NCI-H526 treated with DMSO at 0.1 percent for 48 hours (cell line): ENCODE measurements at regions not wholly inside any gene's neighbourhood (a gene's known extent, or its start where the extent isn't known, plus 50 kb on each side); places are given as distances from the start of the nearest gene placed in this dataset.

Experiments used
- DNase-seq: peaks from one replicate; lab custom pipeline; 2025; lab: John Stamatoyannopoulos, UW

DNA sequence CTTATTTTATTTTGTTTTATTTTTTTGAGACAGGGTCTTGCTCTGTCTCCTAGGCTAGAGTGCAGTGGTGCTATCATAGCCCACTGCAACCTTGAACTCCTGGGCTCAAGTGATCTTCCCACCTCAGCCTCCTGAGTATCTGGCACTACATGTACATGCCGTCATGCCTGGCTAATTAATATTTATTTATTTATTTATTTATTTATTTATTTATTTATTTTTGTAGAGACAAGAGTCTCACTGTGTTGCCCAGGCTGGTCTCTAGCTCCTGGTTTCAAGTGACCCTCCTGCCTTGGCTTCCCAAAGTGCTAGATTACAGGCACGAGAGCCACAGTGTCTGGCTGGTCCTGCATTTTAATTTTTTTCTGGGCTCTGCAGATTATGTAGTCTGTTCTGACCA is 84.9 kb upstream of the BCOR start:
- no peak for DNase-seq

DNA sequence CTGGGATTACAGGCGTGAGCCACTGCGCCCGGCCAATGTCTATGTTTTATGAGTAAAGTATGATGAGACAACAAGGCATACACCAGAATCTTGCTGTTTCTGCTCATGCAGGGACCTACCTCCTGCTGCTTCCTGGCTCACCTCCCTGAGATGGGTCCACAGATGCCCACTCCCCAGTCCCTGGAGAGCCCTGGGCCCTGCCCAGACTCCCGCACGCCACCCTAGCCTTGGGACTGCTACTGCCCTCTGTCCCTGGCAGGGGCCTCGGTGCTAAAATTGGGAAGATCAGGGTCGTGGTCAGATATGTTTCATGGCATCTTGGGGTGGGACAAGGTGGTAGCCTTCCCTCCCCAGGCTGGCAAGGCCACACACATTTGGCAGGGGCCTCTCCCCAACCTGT is 84.3 kb upstream of the BCOR start:
- no peak for DNase-seq

DNA sequence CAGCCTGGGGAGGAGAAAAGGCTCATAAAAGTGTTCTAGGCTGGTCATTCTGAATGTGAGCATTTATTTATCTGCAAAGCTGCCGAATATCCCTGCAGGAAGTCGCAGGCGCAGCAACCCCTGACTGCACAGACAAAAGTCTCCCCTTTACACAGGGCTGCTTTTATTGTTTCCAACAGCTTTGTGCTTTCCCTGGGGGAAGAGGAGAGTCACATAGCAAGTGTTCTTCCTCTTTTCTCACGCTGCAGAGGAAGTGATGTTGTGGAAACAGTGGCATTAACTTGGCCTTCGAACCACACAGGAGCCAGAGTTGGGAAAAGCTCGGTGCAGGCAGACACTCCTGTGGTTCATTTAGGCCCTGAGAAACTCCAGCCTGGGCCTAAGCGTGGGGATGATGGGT is 81.5 kb upstream of the BCOR start:
- DNase-seq: no peak

DNA sequence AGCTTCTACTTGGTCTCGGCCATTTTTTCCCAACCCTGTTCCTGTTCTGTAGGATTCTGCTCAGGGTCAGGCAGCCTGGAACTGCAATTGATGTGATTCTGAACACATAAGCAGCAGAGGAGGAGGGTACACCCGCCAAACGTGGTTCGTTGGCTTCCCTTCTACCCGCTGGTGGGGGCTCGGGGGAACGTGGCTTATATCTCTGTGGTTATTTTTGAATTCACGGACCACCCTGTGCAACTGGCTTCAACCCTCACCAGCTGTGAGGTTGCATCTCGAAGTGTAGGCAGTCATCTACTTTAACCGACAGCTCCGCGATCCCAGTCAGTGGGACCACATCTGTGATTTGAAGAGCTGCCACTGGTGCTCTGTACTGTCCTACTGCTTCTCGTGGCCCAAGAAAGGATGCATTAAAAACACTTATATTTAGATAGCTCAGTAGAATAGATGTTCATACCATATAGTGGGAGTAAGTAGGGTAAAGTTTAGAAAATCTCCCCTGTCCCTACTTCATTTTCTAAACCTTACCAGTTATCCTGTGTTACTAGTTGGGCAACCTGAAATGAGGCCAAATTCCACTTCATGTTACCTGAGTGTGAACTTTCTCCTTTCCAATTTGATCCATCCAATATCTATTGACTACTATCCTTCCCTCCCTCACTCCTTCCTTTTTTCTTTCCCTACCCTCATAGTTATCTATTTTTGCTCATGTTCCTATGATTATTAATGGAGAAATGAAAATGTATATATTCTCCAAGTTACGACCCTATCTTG is 80.4 kb upstream of the BCOR start:
- DNase-seq: no peak

DNA sequence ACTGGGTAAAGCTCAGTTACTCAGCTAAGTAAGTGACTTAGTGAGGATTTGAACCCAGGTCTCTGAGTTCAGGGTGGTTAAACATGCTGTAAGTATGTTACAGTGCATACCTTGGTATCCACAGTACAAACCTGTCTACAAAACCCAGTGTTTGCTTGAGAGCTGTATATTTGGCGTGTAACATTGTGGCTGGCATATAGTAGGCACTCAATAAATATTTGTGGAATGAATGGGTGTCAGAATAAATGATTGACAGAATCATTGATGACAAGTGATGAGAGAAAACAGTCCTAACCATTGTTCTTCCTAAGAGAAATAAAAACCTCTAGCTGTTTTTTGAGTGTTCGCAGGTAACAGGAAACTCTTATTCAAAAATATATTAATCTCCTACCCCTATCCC is 79.7 kb upstream of the BCOR start:
- no peak for DNase-seq

DNA sequence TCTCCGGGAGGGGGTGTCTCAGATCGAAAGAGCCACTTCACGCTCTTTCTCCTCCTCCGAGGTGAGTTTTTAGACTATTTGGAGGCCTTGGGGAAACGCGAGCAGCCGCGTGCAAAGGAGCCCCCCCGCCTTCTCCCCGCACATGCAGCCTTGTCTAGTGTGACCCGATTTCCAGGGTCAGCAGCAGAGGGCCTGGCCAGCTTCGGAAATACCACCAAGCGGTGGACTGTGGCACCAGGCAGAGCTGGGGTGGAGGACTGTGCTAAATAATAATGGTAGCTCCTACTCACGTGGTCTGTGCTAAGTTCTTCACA is 79.3 kb upstream of the BCOR start:
- DNase-seq: no peak

DNA sequence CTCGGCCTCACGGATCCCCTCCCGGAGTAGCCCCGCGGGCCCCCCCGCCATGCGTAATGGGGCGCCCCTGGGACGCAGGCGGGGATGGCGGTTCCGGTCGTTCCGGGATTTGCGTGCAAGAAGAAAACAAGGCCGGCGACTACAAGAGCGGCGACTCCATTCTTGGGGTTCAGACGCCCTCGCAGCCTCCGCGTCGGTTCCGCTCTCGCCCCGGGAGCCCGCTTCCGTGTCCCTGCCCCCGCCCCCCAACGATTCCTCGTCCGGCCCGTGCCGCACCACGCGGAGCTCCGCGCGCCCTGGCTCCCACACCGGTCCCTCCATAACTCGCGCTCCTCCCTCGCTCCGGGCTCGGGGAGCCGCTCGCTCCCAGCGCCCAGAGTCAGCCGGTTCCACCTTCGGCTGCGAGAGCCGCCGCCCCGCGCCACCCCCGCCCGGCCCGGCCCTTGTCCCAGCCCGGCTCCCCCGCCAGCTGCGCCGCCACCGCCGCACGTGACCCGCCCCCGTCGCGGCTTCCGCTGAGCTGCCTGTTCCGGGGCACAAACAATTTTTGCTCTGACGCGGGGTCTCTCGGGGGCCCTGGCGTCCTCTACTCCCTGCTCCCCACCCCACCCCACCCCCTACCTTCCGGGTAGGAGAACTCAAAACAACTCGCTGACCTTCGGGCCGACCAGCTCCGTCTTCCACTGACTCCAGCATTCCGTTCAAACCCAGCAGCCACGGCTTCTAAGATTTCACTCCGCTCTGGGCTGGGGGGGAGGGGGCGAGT is 78.8 kb upstream of the BCOR start:
- no peak for DNase-seq

DNA sequence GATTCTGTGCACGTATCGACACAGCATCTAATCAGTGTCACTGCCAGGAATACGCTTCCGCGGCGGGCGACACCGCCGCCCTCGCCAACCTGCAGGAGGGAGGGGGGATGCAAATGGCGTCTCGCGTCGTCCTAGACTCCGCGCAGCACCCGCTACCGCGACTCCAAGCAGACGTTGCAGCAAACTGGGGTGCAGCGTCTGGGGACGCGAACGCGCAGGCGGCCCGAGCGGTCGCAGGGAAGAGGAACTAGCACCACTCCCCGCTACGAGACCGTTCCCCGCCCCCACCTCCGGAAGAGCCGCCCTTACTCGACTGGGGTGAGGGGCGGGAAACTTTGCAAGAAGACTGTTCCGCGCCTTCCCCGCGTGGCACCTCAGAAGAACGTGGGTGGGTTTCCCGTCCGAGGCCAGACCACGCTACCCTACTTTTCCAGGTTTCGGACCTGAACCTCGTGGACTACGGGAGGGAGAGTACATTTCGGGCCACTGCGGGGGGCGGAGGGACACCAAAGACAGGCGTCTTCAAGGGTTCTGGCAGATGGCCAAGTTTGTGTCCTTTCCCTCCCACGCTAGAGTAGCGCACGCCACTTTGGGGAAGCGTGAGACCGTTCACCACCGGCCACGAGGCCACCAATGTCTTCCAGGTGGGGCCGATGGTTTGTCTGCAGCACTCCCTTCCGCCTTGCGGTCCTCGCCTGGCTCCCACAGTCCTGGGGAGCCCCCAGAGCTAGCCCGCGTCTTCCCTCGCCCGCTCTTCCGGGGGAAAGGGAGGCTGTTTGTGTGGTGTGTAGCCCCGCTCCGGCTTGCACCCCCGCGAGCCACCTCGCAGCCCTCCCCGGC is 78.0 kb upstream of the BCOR start:
- DNase-seq: no peak

DNA sequence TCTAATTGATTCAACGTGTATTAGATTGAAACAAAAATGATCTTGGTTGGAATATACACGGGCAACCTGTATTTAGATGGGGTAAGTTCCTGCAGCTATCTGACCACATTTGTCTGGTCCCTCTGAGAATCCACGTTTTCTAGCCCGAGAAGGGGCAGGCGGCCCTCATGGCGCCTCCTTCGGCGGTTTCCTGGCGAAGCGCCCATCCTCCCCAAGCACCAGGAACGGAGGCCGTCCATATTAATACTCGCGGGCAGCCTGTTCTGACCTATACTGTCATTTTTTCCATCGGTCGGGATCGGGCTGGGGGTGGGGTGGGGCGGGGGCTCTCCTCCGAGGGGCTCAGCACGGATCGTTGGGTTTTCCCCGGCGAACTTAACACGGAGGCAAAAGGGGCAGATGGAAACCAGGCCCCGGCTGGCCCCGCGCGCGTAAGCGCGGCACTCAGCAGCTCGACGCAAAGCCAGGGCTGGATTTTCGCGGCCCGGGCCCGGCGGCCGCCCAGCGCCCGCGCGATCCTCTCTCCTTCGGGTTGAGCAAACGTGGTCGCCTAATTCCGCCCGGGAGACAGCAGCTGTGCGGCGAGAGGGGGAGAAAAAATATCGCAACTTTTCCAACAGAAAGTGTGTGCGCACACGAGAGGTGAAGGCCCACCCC is 77.2 kb upstream of the BCOR start:
- no peak for DNase-seq

DNA sequence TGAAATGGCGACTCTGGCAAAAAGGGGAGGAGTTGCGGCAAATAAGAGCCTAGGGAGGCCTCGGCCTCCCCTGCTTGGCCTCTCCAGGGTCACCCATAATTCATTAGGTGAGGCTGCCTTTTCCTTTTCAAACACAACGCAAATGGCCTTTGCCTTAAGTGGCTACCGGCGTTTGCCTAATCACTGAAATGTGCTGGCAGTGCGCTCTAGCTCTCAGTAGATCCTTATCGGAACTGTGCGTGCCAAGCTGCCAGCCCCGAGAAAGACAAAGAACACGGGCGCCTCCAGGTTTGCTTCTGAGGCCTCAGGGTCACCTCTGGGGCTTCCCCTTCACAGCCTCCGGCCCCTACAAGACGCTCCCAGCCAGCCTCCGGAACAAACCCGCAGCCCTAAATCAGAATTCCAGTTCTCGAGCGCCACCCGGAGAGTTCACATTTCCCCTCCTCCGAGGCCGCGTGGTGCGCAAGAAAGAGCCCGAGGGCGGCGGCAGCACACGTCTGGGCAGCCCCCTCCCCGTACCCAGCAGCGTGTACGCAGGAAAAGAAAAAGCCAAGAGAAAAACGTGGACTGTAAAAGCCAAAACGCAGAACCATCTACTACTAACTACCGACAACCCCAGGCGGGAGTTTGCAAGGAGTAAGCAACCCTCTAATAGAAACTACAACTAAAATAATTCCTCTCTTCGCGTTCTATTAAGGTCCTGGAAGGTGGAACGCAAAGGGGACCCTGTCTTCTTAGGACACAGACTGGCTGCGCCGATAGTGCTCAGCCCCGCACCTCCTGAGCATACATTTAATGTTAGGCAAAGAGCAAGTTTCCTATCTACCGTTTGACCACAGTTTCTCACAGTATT is 76.5 kb upstream of the BCOR start:
- DNase-seq: no peak

DNA sequence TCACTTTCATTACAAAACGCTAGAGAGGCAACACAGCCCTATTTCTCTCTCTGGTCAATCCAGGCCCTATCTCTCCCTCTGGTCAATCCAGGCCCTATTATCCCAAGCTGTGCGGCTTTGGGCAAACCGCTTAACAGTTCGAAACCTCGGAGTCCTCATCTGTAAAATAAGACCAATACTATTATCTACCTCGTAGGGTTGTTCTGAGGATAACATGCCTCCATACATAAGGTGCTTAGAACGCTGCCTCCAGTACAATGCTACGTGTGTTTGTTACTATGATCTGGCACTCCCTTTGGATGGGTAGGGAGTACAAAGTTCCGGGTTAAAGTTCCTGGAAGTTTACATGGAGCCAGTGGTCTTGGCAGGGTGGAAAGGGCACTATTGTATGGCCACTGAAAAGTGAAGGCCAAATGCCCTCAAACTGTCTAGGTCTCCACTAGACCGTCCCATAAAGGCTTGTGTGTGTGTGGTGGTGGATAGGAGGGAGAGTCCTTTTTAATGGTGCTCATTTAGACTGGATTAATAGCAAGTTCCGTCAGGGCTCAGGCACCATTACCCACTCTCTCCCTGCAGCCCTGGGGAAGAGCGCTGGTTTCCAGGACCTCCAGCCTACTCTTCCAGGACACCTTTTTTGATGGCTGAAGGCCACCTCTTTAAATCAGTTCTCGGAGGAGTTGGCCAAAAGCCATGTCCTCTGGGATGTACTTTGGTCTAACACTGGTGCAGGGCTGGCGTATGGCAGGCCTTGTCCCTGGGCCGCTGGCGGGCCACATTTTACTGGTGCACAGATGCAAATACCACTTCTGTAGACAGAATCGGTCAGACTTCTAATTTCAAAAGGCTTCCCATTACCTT is 75.6 kb upstream of the BCOR start:
- no peak for DNase-seq

DNA sequence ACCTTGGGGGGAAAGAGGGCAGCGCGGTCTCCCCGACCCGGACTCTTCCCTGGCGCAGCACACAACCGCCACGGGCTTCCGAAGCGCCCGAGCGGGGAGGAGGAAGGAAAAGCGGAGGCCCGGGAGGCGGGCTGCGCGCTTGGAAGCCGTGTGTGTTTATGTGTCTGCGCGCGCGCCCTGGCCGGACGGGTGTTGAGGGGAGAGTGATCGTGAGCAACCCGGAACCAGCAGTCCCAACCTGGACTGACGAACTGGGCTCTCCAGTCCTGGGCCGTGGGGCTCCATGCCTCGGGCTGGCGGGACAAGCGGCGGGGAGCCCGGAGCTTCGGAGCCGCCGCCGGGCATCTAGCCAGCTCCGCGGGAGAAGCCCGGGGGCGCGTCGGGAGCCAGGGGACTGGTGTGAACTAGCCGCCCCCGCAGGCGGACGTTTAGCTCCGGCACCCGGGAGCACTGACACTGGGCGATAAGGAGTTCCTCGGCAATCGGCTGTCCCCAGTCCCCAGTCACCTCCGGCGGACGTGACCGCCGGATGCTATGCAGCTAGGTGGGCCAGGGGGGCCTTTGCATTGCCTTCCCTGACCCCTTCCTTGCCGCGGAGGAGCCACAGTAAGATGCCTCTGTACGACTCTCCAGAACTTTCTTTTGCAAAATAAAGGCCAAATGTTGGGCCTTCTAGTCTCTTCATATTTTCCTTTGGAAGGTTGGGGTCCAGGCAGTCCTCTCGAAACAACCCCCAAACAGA is 74.8 kb upstream of the BCOR start:
- no peak for DNase-seq

DNA sequence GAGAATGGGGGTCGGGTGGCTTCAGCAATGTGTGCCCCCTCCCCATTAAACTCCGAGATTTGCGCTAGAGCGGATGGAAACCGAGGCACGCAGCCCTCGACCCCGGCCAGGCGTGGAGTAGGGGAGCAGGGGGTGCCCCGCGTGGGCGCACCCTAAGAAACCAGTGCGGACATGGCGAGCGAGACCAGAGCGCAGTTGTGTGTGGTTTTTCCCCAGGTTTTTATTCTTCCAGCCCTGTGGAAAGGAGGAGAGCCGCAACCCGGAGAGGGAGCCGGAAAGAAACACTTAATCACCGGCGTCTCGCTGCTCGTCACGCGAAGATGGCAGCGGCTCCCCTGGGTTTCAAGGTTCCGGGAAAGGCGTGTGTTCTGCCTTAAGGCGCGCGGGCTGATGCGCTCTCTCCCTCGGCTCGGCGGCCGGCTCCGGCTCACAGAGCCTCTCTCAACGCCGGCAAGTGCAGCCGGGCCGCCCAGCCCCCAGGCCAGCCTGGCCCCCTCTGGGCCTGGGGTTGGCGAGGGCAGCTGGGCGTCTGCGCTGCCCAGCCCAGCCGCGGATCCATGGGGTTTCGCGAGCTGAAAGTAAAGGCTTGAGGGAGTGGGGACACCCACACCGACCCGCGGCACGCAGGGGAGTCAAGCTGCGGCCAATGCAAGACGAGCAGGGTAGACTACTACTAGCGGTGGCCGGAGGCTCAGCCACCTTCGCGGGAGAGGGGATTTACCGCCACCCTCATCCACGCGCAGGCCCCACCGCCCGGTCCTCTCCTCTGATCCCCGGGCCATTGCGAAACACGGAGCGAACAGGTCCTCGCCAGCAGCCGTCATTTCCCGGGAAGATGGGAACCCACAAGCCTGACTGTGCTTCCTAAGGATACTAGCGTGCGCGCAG is 74.0 kb upstream of the BCOR start:
- no peak for DNase-seq

DNA sequence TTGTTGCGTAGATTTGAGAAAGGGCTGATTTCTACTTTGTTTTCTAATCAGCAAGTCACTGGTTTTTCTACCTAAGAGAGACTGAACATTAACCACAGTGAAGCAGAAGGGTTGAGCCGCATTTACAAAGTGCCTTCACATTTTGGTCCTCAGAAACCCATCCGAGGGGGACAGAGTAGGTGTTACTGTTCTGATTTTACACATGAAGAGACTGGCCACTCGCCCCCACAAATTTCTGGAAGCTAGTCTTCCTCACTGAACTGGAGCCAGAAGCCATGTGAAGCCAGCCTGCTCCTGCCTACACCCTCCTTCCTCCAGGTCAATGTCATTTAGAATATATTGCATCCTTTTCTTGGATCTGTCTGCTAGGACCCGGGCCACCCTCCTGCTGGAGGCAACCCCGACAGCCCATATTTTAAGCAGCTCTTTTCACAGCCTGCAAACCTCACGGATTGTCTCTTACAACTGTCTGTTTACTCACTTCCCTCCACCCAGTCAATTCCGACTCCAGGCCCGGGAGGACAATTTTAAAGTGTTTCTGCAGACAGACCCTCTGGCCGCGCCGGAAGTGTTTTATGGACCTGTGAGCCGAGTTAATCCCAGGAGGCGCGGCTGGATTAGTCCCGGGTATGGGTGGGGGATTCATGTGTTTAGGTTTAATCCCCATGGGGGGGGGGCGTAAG is 73.2 kb upstream of the BCOR start:
- DNase-seq: no peak

DNA sequence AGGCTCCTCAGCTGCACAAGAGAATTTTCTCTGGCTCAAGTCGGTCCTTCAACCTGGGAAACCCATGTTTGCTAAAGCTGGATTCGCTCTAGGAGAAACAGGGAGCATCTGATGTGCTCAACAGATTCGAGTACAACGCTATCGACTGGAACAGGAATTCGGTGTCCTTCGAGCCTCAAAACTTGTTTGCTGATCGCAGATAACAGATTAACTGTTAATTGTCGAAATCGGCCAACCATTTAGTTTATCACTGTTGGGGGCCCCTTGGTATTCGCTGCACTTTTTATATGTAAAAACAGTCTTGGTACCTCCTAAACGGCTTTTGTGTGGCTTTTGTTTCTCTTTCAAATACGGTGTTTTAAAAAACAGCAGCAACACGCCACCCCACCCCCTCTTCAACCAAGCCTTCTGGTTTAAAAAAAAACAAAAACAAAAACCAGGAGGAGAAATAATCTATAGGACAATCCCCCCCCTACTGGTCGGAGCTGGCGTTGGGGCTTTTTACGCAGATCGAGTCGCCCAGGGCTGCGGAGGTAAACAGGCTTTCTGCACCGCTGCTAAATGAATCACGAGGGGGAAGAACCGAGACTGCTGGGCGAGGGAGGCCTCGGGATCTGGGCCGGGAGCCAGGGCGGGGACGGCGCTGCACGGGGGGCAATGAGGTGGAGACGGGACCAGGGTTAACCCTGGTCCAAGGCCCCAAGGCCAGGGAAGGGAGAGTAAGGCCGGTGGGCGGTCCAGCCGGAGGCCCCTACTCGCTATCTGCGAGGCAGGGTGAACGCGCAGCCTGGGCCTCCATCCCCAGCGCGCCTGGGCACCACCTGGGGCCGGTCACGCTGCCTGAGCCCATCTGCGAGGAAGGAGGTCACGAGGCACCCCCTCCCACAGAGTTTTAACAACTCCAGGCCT is 71.7 kb upstream of the BCOR start:
- no peak for DNase-seq

DNA sequence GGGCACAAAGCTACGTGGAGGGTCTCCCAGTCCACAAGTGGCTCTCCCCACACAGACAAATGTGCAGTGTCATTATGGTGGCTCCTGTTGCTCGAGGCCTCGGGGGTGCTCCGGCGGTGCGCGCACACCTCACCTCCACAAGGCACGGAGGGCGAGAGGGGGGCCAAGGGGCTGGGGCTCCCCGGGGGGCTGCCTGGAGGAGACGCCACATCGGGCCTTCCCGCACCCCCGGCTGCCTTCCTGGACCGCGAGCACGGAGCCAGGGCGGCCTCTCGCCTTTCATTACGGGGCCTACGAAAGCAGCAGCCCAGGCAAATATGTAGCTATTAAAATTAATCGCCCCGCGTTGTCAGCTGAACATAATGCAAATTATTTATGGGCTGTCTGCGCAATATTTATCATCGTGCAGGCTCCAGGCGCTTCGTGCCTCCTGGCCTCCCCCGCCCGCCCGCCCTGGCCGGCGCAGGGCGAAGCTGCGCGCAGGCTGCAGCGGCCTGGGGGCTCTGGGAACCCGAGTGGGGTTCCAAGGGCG is 70.8 kb upstream of the BCOR start:
- no peak for DNase-seq
